ENCODE measurements at regions not wholly inside any gene's neighbourhood (a gene's known extent, or its start where the extent isn't known, plus 50 kb on each side); places are given as distances from the start of the nearest gene placed in this dataset.

DNA sequence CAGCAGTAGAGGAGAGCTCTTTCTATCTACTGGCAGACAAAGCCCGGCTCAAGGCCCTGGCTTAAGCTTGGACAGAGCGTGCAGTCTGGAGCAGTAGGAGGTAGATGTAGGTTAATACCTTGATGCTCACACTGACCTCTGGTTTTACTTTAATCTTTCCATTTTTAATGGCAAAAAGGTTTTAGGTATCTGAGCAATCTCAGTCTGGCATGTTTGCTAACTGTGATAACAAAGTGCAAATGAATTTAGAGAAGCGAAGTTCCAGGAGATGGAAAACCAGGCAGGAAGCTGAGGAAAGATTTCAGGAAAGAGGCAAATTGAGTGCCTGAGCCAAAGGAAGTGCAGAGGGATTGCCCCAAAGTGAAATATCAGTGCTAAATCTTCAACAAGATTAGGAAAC, 356.6 kb downstream of the FOXO1 start:
- Histone ChIP-seq H3K4me1 (peaks cover 0 to 20% (median 8%) of the 10 kb centered on the region in 9 donors), H3K27me3 (no peaks in the 10 kb centered on the region), H3K36me3 (no peaks in the 10 kb centered on the region), H3K27ac (no peak overlapping the region), H3K4me3 (no peak overlapping the region), H3K9me3 (peaks cover 0 to 17% (median 6%) of the 10 kb centered on the region in 11 donors)
- DNase-seq: no peak
- TF ChIP-seq, protein P1, sequence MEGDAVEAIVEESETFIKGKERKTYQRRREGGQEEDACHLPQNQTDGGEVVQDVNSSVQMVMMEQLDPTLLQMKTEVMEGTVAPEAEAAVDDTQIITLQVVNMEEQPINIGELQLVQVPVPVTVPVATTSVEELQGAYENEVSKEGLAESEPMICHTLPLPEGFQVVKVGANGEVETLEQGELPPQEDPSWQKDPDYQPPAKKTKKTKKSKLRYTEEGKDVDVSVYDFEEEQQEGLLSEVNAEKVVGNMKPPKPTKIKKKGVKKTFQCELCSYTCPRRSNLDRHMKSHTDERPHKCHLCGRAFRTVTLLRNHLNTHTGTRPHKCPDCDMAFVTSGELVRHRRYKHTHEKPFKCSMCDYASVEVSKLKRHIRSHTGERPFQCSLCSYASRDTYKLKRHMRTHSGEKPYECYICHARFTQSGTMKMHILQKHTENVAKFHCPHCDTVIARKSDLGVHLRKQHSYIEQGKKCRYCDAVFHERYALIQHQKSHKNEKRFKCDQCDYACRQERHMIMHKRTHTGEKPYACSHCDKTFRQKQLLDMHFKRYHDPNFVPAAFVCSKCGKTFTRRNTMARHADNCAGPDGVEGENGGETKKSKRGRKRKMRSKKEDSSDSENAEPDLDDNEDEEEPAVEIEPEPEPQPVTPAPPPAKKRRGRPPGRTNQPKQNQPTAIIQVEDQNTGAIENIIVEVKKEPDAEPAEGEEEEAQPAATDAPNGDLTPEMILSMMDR (IDR thresholded peaks at IDR 0.05): no peak
- no peak for ATAC-seq
- intact Hi-C loops (cut with DNase I): loop anchor here in 1 of 10 donors (10.0 kb wide), 2 partner anchors 115 to 355 kb away; partner anchors contain the start of gene FOXO1
- 72 to 85% methylated on average over 3 of the region's 3 CpGs for WGBS, 2 donors

DNA sequence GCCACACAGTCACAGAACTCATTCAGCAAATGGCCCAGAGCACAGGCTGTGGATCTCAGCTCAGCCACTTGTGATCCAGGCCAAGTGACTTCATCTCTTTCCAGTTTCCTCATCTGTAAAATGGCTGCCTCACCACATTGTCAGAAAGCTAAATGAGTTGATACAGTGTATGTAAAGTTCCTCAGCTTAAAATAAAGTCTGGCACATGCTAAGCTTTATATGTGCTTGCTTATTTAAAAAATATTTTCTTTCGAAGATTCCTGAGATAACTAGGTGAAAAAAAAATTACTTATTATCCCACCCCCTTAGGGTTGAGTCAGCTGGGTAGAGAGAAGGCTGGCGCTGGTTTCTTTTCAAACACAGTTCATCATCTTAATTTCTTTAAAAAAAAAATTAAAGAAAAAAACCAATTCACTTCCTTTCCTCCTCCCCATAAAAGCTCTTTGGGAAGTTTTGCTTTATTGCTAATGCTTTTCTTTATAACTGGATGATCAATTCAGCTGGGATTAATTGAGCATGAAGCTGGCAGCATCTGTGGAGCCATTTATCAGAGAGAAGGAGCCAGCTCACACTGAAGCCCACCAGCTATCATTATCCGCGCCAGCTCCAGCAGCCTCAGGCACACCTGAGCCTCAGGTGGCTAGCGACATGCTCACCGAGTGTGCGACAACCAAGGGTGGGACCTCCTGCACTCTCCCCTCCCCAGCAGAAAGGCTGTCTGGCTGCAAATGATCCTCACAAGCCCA, 354.9 kb downstream of the FOXO1 start:
- H3K36me3 ChIP-seq: no peaks in the 10 kb centered on the region
- TF ChIP-seq, protein P1 (IDR thresholded peaks at IDR 0.05): no peak
- no peak for DNase-seq
- peaks cover 0 to 10% (median 3%) of the 10 kb centered on the region in 11 donors for H3K9me3 ChIP-seq
- H3K27ac ChIP-seq: no peak overlapping the region
- H3K27me3 ChIP-seq: peaks cover 0 to 2% (median 0%) of the 10 kb centered on the region in 7 donors
- H3K4me1 ChIP-seq: peaks cover 0 to 29% (median 16%) of the 10 kb centered on the region in 9 donors
- no peak overlapping the region for H3K4me3 ChIP-seq
- WGBS, 2 donors: 97 to 98% methylated on average over 7 of the region's 7 CpGs
- no peak for ATAC-seq
- intact Hi-C loops (cut with DNase I): loop anchor here in 1 of 10 donors (10.0 kb wide), 2 partner anchors 117 to 353 kb away; partner anchors contain the start of gene FOXO1

DNA sequence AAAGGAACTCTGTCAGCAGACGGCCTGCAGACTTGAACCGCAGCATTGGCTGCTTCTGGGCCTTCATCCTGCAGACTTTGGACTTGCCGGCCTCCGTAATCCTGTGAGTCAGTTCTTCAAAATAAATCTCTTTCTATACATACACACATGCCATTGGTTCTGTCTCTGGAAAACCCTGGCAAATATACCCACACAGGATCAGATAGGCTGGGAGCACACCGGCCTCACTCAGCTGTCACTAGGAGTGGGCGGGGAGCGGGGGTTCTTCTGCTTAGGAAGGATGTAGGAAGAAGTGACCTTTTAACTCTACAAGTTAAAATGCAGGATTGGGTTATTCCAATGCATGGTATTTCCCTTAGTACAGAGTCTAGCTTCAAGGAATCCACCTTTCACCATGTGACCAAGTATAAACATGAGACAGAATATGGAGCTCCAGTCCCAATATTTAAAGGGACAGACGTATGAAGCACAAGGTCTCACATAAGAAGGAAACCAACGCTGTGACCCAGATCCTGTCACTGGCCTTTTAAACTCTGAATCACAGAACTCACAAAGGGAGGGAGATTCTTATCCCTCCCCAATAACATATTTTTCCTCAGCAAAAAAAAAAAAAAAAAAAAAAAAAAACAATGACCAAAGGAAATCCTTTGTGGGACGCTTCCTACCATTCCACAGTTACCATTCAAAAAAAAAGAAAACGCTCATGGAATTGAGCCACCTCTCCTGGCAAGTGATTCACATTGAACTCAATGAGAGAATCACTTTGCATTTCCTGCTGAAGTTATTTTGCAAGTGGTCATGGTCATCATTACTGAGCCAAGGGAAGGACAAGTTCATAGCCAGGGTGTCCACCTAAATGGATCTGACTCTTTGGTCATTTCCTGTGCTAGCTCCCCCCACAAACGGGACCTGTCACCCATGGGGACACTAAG, 352.9 kb downstream of the FOXO1 start:
- peak; percentile 72 to 92 (median 82) for ATAC-seq
- Histone ChIP-seq H3K27ac (peak overlapping the region in 8 of 10 donors; percentile 30 to 78 (median 62)), H3K9me3 (no peaks in the 10 kb centered on the region), H3K36me3 (no peaks in the 10 kb centered on the region), H3K27me3 (peaks cover 0 to 2% (median 0%) of the 10 kb centered on the region in 7 donors), H3K4me1 (peaks cover 0 to 38% (median 19%) of the 10 kb centered on the region in 9 donors), H3K4me3 (no peak overlapping the region)
- intact Hi-C loops (cut with DNase I): loop anchor here in 1 of 10 donors (10.0 kb wide), 2 partner anchors 119 to 351 kb away; partner anchors contain the start of gene FOXO1
- peak in 1 of 2 donors; percentile 37 for DNase-seq
- 63 to 65% methylated on average over 12 of the region's 12 CpGs for WGBS, 2 donors
- TF ChIP-seq, protein P1 (IDR thresholded peaks at IDR 0.05): no peak

All from heart right ventricle (tissue), 16 donors.